COLO668 (cell line): ENCODE measurements at regions not wholly inside any gene's neighbourhood (a gene's known extent, or its start where the extent isn't known, plus 50 kb on each side); places are given as distances from the start of the nearest gene placed in this dataset.
A peak's percentile ranks its signal among the peaks of the same experiment; 100 is the strongest.
"Not testable (repeated sequence)": the region's sequence is repeated elsewhere in the genome, so short reads cannot be mapped to it uniquely, and the experiment has no call there.

Experiments
- DNase-seq: peaks from one replicate; lab custom pipeline; 2025; ENCODE audit not compliant: unreplicated experiment; lab: John Stamatoyannopoulos, UW

DNA sequence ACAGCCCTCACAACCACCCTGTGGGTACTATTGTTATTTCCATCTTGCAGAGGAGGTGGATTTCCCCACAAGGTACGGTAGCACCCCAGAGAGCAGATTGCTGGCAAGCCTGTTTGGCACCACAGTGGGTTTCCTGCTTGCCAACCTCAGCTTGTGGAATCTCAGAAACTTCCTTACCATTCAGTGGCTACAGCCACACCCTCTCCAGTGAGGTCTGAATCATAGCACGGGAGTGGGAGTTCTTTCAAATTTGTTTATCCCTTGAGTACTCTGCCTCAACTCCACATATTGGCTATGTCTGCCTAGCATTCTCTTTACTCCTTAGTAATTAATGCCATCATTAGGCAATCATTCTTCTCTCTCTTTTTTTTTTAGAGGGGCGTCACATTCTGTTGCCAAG lies 162.1 kb downstream of the PTPRU start:
- no peak for DNase-seq

DNA sequence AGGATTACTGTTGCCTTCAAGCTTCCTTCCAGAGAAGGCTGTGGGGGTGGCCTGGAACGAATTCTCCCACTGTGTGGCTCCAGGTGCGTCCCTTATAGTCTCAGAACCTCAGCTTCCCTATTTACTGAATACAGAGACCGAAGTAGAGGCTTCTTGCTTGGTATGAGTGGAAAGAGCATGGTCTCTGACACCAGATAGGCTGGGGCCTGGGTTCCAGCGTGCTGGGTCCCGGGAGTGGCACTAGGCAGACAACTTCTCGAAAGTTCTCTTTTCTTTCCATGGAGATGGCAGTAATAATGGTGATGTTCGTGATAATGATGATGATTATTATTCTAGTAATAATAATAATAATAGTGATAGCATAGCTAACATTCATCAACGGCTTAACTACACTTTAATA lies 161.7 kb downstream of the PTPRU start:
- no peak for DNase-seq

DNA sequence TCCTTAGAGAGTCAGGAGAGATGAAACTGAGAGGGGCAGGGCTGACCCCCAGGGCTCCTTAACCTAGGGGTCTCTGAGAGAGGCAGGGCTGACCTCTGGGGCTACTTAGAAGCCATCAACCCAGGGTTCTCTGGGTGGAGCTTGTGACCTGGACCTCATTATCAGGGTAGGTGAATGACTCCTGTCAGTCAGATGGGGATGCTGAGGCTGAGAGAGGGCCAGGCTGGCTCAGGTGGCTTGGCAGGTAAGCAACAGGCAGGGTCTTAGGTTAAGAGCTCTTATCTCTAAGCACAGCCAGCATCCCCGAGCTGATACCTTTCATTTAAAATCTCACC lies 160.9 kb downstream of the PTPRU start:
- DNase-seq: no peak

DNA sequence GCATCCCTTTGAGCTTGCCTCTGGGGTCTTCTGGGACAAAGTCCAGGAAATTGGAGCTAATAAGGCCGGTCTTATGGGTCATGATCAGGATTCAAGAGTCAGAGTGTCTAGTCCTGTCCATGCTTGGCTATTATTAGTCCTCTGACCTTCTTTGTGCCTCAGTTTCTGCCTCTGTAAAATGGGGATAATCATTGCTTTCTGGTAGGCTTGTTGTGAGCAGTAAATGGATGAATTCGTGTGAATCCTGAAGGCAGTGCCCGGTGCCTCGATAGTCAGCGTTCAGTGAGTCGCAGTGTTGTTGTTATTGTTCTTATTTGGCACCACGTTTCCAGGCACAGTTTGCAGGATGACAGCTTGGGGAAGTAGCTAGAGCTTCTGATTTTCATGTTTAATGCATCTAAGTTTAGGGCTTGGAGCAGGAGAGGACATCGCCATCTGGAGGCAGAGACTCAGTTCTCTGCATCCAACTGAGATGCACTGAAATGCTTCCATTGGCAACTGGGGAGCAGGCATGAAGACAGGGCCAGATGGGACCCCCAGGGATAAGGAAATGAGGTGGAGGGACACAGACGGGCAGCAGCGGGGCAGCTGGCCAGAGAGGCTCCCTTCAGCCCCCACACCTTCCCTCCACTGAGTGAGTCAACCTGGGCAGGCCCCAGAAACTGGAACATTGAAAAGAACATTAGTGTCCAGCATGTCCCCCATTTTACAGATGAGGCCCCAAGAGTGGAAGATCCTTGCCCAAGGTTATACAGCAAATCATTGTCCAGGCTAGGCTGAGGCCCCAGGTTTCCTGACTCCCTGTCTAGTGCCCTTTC lies 160.3 kb downstream of the PTPRU start:
- DNase-seq: no peak

DNA sequence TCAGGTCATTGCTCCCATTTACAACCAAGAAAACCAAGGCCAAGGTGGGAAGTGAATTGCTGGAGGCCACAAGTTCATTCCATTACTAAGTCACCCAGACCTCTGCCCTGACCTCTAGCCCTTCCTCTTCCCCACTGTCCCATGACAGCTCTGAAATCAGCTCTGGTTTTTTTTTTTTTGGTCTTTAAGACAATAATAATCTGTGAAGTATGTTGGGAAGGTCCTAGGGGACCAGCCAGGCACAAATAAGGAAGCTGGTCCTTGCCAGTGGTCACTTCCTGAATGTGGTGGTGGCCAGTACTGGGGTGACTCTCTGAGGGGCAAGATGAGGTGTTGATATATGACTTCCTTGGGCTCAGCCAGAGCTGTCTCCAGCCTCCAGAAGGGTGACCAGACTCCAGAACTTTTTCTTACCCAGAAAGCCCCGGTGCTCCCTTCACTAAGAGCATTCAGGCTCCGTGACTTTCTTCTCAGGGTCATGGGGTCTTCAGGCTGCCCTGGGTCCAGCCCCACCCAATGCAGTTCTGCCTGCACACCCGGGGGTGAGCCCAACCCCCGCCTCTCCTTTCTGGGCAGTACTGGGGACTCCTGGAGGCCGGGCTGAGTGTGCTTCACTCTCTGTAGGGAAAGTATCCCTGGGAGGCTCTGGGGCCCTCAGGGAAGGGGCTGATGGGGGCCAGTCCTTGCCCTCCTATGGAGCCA lies 159.6 kb downstream of the PTPRU start:
- DNase-seq: no peak

GRCh38 chr1:29394521-29395225 lies 158.4 kb downstream of the PTPRU start:
- peak; percentile 76 for DNase-seq

- no peak for DNase-seq
These were observed 157.1 kb downstream of the PTPRU start for GRCh38 chr1:29393451-29393826.

- no peak for DNase-seq
These were observed 156.4 kb downstream of the PTPRU start for GRCh38 chr1:29392486-29393450.

DNA sequence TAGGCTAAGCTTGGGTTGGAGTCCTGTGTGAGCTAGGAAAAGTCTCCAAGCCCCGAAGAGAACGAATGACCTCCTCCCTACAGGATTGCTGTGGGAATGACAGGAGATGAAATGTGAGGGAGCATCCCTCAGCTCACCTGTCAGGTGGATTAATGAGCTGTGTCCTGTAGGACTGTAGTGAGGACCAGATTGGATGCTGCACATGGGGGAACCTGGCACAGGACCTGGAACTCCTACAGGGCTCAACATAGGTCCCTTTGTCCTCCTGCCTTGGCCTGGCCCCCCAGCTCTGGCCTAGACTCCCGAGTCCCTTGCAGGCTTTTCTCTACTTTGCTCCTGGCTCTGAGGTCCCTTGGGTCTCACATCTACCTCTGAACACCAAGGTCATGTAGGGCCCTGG lies 155.7 kb downstream of the PTPRU start:
- DNase-seq: no peak

DNA sequence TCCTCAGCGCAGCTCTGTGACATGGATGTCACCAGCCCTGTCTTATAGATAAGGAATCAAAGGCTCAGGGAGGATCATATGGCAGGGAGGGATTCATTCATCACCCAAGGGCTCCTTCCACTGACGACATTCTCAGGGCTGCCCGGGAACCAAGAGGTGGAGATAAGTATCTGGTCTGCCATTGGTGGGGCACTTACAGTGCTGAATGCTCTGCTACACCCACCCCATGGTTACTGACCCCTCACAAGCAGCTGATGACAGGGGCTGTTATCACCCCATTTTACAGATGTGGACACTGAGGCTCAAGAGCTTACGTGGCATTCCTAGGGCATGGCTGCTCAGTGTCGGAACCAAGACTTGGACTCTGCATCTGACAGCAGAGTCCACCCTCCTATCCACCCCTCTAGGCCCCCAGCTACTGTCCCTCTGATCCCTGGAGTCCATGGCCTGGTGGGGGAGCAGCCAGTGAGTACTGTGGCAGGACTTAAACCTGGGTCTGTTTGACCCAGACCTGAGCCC lies 155.1 kb downstream of the PTPRU start:
- DNase-seq: no peak

- no peak for DNase-seq
These were observed 154.4 kb downstream of the PTPRU start for GRCh38 chr1:29390491-29391361.

GRCh38 chr1:29390075-29390474 lies 153.8 kb downstream of the PTPRU start:
- DNase-seq: no peak

GRCh38 chr1:29389533-29390041 lies 153.3 kb downstream of the PTPRU start:
- DNase-seq: no peak

DNA sequence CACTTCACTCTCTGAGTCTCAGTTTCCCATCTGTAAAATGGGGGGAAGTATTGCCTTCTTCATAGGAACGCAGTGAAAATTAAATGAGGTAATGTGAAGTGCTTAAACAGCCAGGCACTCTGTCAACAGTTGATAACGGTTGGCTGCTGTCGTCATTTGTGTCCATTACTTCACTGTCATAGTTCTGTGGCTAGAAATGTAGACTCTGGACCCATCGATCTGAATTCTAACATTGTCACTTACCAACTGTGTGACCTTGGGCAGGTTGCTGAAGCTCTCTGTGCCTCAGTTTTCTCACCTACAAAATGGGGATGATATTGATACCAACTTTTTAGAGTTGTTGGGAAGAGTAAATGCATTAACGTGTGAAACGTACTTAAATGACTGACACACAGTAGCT lies 152.6 kb downstream of the PTPRU start:
- no peak for DNase-seq

- DNase-seq: no peak
These were observed 151.8 kb downstream of the PTPRU start for GRCh38 chr1:29388170-29388569.

DNA sequence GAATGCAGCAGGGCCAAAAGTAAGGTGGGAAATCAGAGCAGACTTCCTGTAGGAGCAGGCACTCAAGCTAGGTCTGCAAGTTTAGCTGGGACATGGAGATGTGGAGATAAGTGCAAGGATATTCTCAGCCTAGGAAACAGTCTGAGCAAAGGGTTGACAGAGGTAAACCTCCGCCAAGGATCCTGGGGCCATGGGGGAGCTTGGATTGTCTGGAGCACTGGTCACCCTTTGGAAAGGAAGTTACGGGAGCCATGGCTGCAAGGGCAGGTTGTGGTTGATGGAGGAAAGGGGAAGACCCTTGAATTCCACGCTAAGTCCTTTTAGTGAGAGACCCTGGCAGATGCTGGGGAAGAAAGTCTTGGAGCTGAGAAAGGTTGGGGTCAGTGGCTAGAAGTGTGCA lies 150.9 kb downstream of the PTPRU start:
- no peak for DNase-seq

DNA sequence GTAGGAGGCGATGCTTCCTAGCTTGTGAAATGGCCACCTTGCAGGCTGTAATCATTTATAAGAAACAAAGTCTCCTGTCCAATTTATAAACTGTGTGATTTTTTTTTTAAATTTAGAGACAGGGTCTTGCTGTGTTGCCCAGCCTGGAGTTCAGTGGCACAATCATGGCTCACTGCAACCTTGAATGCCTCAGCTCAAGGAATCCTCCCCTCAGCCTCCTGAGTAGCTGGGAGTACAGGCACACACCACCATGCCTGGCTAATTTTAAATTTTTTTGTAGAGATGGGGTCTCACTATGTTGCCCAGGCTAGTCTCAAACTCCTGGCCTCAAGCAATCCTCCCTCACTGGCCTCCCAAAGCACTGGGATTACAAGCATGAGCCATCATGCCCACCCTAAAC lies 150.1 kb downstream of the PTPRU start:
- not testable (repeated sequence) for DNase-seq

DNA sequence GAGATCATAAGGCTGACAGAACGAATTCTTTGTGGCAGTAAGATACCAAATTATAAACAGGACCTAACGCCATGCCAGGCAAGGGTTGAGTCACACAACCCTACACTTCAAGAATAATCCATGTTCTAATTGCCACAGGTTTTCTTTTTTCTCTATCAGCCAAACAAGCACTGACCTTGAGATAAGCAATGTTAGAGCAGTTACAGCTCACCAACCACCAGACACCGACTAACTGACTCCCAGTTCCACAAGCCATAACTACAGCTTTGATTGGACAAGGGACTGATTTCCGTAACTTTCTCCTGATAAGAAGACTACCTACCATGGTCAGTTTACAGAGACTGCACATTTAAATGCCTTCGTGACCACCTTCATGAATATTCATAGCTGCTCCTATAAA lies 149.6 kb downstream of the PTPRU start:
- DNase-seq: no peak

GRCh38 chr1:29384496-29385015 lies 148.2 kb downstream of the PTPRU start:
- DNase-seq: no peak
